ENCODE measurements at regions not wholly inside any gene's neighbourhood (a gene's known extent, or its start where the extent isn't known, plus 50 kb on each side); places are given as distances from the start of the nearest gene placed in this dataset.

DNA sequence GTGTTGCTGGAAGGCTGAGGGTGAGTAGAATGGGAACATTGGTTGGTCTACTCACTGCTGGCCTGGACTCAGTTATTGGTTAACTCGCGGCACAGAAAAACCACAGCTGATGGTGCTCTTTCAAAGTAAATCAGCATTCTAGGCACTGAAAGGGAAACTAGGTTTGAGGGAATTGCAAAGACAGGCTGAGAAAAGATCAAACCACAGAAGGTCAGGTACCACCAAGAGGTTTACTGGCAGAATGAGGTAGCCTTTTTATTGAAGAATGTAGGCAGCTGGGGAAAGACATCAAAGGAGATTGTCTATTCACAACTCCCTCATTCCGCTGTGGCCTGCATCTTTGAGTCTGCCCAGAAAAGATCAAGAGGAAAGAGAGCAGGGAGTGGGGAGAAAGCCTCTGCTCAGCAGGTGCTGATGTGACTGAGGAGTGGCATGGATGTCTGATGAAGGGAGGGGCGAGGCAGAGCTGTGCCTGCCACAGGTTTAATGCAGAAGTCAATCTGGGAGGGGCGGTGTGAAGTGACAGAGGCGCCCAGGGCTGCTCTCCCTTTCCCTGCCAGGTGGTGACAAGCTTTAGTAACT is 255.5 kb downstream of the MAN2A1 start:
- DNase-seq (ENCODE audit: low read depth, low spot score) = peak; percentile 69

DNA sequence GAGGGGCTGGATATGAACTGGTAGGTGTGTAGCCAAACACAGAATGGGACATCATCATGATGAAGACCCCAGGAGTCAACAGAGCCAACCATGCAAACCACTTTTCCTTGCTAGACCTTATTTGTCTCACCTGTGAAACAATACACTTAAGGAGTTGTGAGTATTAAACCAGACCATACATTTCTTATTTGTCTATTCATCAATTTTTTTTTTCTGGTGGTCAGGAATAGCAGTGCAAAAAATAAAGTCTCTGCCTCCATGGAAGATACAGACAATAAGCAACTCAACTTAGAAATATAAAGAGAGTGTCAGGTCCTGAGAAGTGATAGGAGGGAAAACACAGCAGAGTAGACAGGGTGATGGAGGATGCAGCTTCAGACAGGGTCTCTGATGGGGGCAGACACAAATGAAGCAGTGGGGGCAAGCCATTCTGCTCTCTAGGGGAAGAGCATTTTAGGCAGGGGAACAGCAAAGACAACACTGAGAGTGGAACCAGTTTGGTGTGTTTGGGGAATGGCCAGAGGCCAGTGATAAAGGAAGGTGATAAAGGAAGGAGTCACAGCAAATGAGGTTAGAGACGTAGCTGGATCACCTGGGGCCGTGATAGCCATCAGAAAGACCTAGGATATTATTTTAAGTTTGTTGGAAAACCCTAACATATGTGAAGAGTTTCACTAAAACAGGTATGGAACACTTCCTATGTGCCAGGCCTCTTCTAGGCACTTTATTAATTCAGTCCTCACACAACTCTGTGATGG is 256.2 kb downstream of the MAN2A1 start:
- no peak for DNase-seq (ENCODE audit: low read depth, low spot score)

DNA sequence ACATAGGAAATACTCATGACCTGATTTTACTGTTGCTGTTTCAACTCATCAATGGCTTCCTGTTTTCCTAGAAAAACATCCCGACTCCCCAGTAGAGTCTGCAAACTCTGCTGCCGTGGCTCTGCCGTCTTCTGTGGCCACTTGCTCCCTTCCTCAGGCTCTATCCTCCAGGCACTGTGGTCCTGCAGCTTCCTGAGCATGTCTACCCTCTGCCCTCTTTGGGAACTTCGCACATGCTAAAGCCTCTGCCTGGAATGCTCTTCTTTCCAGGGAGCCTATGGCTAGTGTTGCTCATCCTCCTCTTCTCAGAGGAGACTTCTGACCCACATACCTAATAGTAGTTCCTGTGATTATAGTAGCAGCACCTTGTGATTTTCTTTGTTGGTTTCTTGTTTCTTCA is 256.9 kb downstream of the MAN2A1 start:
- no peak for DNase-seq (ENCODE audit: low read depth, low spot score)

DNA sequence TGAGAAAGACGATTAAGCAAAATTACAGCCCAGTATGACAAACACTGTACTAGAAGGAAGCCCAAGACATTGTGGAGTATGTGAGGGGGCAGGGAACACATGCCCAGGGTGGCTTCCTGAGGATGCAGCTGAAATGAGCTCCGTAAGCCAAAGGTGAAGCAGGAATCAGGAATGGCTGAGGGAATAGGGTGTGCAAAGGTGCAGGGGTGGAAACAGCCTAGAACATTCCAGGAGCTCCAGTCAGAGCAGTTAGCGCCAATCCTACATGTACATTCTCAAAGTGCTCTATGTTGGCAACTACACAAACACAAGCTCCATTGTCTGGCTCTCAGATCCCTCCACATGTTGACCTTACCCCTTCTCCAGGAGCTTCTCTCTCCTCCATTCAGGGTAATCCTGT is 257.9 kb downstream of the MAN2A1 start:
- DNase-seq (ENCODE audit: low read depth, low spot score) = no peak

DNA sequence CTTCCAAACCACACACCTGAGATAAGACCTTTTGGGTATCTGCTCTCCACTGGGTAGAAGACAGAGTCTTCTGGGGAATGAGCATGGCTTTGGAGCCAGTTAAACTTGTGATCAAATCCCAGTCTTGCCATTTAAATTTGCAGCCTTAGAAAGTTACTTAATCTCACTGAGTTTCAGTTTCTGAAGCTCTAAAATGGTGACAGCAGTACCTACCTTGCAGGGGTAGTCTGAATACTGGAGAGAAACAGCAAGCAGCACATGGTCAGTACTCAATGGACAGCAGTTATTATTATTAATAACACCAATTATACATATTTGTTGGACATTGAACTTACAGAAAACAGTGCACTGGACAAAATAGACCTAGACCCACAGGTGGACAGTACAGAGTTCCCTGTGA is 260.9 kb downstream of the MAN2A1 start:
- DNase-seq (ENCODE audit: low read depth, low spot score) = no peak

DNA sequence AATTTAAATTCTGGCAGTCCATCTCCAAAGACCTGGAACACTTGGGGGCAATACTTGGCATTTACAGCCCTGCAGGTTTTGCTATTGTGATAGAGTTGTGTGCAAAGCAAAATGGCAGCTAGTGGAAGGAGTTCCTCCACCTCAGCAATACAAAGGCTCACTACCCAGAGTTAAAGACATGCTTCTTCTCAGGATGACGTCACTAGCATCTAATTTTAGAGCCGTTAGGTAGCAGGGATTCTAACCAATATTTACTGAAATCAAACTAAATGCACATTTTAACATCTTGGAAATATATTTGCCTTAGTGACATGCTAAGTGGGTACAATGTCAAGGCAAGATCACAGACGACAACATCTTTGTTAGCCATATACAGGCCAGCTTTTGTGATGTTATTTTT is 261.6 kb downstream of the MAN2A1 start:
- DNase-seq (ENCODE audit: low read depth, low spot score) = no peak

DNA sequence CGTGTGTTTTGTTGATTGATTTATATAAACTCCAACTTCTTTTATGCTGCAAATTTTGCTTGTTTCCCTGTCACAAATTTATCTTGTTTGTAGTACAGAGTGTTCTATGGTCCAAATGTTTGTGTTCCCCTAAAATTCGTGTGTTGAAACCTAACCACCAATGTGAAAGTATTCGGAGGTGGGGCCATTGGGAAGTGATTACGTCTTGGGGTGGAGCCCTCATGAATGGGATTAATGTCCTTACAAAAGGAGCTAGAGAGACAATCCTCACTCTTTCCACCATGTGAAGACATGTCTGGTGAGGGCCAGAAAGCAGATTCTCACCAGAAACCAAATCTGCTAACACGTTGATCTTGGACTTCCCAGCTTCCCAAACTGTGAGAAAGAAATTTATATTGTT is 262.0 kb downstream of the MAN2A1 start:
- DNase-seq (ENCODE audit: low read depth, low spot score) = no peak

DNA sequence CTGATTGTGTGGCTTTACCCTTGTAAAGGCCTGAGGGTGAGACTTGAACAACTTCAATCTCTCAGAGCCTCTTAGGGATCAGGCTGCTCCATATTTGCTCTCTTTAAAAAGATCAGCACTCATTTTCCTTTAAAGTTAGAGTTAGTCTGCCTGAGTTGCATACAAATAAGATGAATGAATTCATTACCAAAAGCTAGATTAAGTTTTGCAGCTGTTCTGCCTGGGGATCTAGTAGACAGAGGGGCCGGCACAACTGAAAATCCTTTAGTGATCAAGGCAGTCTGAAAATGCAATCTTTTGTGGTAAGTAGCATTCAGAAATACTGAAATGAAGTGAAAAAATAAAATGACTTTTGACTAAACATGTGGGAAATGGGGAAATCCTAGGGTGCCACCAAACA is 264.0 kb downstream of the MAN2A1 start:
- DNase-seq (ENCODE audit: low read depth, low spot score) = peak; percentile 4

DNA sequence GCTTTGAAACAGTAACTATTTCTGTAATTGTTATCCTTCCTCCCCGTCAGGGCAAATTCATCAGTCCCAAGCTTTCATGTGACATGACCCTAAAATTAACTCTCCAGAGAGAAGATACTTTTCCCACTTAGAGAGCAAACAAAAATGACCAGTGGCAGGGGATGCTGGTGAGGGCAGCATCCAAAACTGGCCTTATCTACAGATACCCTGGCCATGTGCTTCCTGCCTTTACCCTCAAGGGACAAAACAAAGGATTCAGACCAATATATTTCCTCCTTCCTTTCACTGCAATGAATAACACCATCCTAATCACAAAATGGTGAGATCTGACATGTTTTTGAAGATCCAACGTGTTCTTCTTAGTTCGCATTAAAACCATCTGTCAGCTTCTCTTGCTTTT is 267.2 kb downstream of the MAN2A1 start:
- no peak for DNase-seq (ENCODE audit: low read depth, low spot score)

DNA sequence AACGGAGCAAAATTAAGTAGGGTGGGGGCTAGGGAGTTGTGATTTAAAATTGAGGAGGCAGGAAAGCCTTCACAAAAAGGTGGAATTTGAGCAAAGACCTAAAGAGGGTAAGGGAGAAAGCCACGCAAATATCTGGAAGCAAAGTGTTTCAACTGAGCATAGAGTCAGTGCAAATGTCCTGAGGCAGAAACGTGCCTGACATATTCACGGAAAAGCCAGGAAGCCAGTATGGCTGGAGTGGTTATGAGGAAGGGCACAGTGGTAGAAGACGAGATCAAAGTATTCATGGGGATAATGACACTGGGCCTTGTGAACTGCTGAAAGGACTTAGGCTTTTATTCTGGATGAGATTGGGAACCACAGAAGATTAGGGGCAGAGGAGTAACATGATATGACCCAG is 268.4 kb downstream of the MAN2A1 start:
- DNase-seq (ENCODE audit: low read depth, low spot score) = no peak

DNA sequence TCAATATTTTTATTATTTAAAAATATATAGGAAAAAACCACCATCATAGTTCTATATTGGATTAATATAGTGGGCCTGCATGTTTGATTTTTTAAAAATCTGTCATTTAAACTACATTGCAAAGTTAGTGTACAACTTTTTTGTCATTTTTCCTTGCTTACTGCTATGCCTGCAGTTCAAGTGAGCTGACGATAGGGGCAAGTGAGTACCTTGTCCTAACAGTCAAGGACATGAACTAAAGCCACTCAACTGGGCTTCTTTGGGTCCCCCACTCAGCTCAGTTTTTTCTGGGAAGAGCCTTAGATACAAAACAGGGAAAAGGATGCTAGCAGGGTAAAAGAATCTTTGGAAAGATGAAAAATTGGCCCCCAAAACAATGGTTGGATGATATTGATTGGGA is 269.9 kb downstream of the MAN2A1 start:
- no peak for DNase-seq (ENCODE audit: low read depth, low spot score)

DNA sequence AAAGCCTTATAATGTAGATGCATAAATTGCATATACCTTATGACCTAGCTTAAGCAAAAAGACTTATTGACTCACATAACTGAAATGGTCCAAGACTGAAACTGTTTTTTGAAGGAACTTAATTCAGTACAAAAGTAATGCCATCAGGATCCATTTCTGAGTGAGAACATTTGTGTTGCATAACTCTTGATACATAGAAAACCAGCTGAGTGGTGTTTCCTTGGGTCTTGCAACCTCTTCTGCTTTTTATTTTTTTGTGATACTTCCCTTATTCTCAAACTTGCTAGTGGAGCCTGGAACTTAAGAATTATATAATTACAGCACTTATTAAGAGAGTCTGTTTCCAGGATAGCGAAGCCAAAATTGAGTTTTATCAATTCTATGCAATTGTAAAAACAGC is 272.0 kb downstream of the MAN2A1 start:
- DNase-seq (ENCODE audit: low read depth, low spot score) = no peak

DNA sequence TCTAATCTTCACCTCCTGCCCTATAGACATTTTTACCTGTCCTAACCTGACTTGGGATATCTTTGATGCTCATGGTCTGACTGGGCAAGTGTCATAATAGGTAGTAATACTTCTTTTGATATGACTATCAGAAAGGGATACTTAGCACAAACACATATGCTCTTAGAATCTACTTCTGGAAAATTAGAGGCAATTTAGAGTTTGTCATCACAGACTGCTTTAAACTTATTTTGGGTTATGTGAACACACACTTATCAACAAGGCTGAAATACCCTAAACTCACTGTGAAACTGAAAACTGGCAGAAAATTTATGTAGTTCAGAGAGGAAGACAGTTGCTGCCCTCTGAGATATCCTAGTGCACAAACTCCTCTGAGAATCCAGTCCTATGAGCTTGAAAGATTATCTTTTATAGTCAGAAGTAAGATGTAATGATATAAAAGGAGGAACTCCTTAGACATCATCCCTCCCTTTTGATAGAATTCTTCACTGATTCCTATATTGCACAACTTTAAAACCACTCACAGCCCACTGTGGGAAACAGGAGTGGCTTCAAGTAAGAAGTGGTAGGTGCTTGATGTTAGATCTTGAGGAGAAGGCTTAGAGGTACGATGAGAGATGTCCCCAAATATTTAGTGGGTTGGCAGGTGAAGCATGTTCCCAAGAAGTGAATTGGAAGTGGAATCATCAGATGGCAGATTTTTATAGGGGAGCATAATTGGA is 273.3 kb downstream of the MAN2A1 start:
- no peak for DNase-seq (ENCODE audit: low read depth, low spot score)

DNA sequence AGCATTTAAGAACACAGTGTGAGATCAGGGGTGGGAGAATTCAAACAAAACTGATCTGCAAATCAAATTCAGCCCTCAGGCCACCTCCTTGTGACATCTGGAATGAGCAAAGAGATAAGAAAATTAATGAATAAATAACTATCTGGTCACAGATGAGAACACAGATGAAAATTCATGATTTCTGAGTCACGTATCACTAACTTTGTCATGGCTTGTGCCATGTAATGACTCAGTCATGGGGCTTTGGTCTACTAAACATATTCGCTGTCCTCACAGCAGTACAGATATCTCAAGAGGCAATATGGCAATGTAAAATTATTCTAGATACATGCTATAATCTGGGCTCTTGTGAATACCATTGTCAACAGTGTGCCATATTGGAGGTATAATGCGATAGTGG is 274.4 kb downstream of the MAN2A1 start:
- DNase-seq (ENCODE audit: low read depth, low spot score) = no peak

DNA sequence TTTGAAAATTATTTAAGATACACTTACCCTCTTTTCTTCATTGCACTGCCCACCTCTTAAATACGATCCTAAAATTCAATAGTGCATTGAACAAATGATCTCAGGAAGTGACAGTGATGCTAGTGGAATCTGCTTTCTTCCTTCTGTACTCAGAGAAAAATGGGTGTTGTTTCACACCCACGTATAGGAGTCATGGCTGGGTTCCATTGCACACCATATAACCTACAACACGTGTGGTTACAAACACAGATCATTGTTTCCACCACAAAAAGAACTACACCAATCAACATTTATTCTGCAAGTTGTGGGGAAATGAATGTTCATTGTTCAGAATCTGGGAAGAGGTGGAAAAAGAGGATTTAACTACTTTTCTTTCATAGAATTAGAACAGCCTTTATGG is 275.9 kb downstream of the MAN2A1 start:
- no peak for DNase-seq (ENCODE audit: low read depth, low spot score)

DNA sequence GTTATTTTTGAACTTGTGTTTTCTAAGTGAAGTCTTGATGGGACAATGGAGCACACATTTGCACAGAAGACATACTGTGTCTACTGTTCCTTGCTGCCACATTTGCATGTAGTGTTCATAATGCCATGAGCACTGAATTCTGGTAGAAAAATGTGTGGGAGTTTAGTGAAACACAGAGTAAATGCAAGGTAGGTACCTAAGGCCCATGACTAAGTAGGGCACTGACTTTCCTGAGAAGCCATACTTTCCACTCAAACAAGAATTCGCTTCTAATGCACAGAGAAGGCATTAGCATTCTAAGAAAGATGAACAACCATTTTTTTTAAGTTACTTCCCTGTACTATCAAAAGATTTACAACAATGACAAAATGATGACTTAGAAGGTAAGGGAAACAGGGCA is 282.2 kb downstream of the MAN2A1 start:
- no peak for DNase-seq (ENCODE audit: low read depth, low spot score)

DNA sequence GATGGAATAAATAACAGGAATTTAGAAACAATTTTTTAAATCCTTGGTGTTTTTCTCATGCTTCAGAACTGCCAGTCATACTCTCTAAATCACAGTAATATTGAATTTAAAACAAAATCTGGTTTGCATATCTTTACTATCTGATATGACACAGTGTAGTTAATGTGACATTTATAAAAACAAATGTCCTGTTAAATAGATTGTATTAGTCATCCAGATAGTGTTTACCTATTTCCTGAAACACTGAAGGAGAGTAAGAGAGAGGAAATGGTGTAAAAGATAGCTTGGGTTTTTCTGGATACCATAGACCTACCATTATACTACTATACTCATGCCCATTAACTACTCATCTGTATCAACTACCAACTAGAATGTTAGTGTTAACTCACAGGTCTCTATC is 292.3 kb downstream of the MAN2A1 start:
- no peak for DNase-seq (ENCODE audit: low read depth, low spot score)

DNA sequence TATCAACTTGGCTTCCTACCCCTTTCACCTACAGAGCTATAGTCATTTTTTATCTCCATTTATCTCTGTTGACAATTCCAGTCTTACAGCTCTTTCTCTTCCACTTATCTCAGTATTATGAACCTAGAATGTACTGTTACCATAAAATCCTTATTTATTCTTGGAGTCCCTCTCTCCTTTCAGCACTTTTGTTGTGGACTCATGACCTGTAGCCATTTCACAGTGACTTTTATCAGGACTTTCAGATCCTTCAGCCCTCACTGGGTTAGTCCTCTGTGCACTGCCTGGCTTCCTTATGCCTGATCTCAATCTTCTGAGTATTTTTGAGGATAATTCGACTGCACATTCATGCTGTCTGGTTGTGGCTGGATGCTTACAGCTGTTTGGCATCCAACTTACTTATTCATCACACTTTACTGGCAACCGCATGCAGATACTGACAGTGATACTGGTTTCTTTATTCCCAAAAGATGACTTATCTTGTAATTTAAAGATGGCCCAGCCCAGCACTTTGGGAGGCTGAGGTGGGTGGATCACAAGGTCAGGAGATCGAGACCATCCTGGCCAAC is 293.3 kb downstream of the MAN2A1 start:
- no peak for DNase-seq (ENCODE audit: low read depth, low spot score)

DNA sequence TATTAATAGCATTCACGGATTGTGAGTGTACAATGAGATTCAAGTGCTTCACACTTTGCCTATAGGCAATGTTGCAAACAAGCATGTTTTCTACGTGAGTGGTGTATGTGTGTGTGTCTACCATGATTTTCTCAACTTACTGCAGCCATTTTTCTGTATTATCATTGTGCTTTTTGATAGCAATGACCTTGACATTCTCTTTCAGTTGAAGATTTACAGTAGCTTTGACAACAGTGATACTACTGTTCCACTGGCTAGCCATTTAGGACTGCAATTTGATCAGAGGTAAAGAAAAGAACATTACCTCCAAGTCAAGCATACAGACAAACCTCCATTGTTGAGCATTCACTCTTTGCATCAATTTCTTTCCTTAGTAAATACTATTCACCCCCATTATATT is 297.0 kb downstream of the MAN2A1 start:
- no peak for DNase-seq (ENCODE audit: low read depth, low spot score)

DNA sequence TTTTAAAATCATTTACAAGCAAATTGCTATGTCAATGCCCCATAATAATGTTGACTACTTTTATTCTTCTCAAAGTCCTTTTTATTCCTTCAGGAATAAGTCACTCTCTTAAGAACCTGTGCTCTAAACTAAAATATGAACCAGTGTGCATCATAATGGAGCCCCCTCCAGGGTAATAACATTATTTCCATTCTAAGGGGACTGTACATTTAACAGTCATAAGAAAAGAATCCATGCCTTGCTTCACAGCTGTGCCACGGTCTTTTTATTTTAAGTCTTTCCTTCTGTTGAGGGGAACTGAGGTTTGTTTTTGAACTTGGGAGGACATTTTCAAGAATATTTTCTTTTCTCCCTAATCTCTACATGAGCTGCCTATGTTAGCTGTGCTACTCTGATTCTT is 297.6 kb downstream of the MAN2A1 start:
- peak; percentile 16 for DNase-seq (ENCODE audit: low read depth, low spot score)

DNA sequence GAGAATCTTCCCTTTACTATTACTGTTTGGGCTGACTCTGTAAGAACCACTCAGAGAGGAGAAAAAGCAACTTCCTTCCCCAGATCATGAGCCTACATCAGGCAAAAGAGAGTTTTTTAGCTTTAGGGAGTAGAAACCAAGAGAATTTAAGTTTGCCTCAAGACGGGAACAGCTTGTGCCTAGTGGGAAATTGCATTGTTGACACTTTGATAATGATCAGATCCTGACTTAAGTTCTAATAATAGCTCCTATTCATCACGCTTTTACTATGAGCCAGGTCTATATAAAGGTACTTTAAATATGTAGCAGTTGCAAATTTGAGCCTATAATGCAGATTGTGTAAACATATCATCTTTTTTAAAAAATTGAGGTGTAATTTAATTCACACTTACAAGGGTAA is 298.2 kb downstream of the MAN2A1 start:
- peak; percentile 27 for DNase-seq (ENCODE audit: low read depth, low spot score)

DNA sequence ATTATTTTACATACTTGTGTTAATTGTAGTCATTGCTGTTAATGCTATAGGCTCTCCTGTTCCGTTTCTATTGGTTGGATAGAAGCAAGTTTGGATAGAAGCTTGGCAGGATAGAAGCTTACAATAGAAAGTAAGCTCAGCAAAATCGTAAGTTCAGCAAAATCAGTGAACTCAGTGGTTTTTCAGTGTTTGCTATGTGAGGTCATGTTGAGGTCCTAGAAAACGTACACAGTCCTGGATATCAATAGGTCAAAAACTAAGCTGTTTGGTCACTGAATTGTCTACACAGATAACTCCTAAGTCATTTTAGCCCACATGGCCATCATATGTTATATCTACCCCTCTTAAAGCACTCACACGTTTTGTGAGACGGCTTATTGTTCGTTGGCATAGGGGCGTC is 299.4 kb downstream of the MAN2A1 start:
- DNase-seq (ENCODE audit: low read depth, low spot score) = no peak

All from astrocyte of the hippocampus (primary cell).